ENCODE measurements at regions not wholly inside any gene's neighbourhood (a gene's known extent, or its start where the extent isn't known, plus 50 kb on each side); places are given as distances from the start of the nearest gene placed in this dataset.
"Not testable (repeated sequence)": the region's sequence is repeated elsewhere in the genome, so short reads cannot be mapped to it uniquely, and the experiment has no call there.

GRCh38 chr5:34439601-34440000 is 216.5 kb upstream of the RAI14 start:
- H3K9me3 Mint-ChIP-seq: peaks cover 45% of the 10 kb centered on the region
- no peak overlapping the region for H3K27ac Mint-ChIP-seq
- H3K4me1 Mint-ChIP-seq: peaks cover 7% of the 10 kb centered on the region
- ATAC-seq: no peak
- DNase-seq (ENCODE audit: low spot score): no peak
- peaks cover 44% of the 10 kb centered on the region for H3K36me3 Mint-ChIP-seq
- ChIA-PET CTCF (interaction anchor here (1.8 kb wide), 1 partner anchor 12 kb away, joined by 5 read pairs; no protein-coding TSS in a partner anchor), POLR2A (no interaction called here)
- no peak overlapping the region for H3K4me3 Mint-ChIP-seq
- TF ChIP-seq ELF4 (CRISPR knock-in tag; IDR thresholded peaks at IDR 0.05; ENCODE audit: low read depth) (no peak), SP1 (CRISPR knock-in tag; conservative IDR thresholded peaks at IDR 0.05) (no peak), RELA (CRISPR knock-in tag; IDR thresholded peaks at IDR 0.05; ENCODE audit: borderline replicate concordance) (no peak), ZNF396 (CRISPR knock-in tag; IDR thresholded peaks at IDR 0.05; ENCODE audit: borderline replicate concordance) (no peak), ZNF423 (CRISPR knock-in tag; IDR thresholded peaks at IDR 0.05) (no peak), PREB (CRISPR knock-in tag; IDR thresholded peaks at IDR 0.05; ENCODE audit: borderline replicate concordance) (no peak)
- peaks cover 4% of the 10 kb centered on the region; the same call in 1 of the 2 replicates for H3K27me3 Mint-ChIP-seq (ENCODE audit: low read depth)

- peaks cover 52% of the 10 kb centered on the region for H3K9me3 Mint-ChIP-seq
- POLR2A ChIA-PET; DNase-seq (ENCODE audit: low spot score); H3K27me3 Mint-ChIP-seq (ENCODE audit: low read depth); CTCF ChIA-PET; H3K4me3 Mint-ChIP-seq; H3K4me1 Mint-ChIP-seq; ATAC-seq; H3K27ac Mint-ChIP-seq: not testable (repeated sequence)
- H3K36me3 Mint-ChIP-seq: peaks cover 37% of the 10 kb centered on the region
Observed at GRCh38 chr5:34441767-34442166, 214.4 kb upstream of the RAI14 start.

GRCh38 chr5:34447424-34447823 is 208.7 kb upstream of the RAI14 start:
- ChIA-PET POLR2A (no interaction called here), CTCF (no interaction called here)
- Mint-ChIP-seq H3K4me1 (peaks cover 15% of the 10 kb centered on the region), H3K9me3 (peaks cover 34% of the 10 kb centered on the region), H3K27me3 (ENCODE audit: low read depth) (no peaks in the 10 kb centered on the region; the same call in 1 of the 2 replicates), H3K4me3 (no peak overlapping the region), H3K36me3 (peaks cover 18% of the 10 kb centered on the region), H3K27ac (no peak overlapping the region)
- ATAC-seq (no peak), DNase-seq (ENCODE audit: low spot score) (no peak)
- TF ChIP-seq ATF6 (CRISPR knock-in tag; IDR thresholded peaks at IDR 0.05) (no peak), ZNF138 (CRISPR knock-in tag; conservative IDR thresholded peaks at IDR 0.05) (no peak), ARID4B (CRISPR knock-in tag; IDR thresholded peaks at IDR 0.05; ENCODE audit: borderline replicate concordance) (no peak), TEAD4 (CRISPR knock-in tag; IDR thresholded peaks at IDR 0.05) (no peak), SOX15 (CRISPR knock-in tag; IDR thresholded peaks at IDR 0.05) (no peak), IRF1 (CRISPR knock-in tag; IDR thresholded peaks at IDR 0.05) (no peak), KAT7 (CRISPR knock-in tag; IDR thresholded peaks at IDR 0.05; ENCODE audit: borderline replicate concordance) (no peak)
